HepG2 (cell line): ENCODE measurements at regions not wholly inside any gene's neighbourhood (a gene's known extent, or its start where the extent isn't known, plus 50 kb on each side); places are given as distances from the start of the nearest gene placed in this dataset.

Experiments
- CREB1 ChIP-seq, 2 experiments: fragments of 450-650 bp in 1 of 2; IDR thresholded peaks; 2 replicates each; pipeline ENCODE4 v1.6.1; 2016 to 2017; ENCODE audit warnings: control low read depth in 1 of 2, mild to moderate bottlenecking in 1 of 2, missing compliant biosample characterization in 1 of 2, missing genetic modification characterization in 1 of 2
- FOSL2 ChIP-seq: sonication (generic); formaldehyde crosslinking; IDR thresholded peaks from 2 replicates; pipeline ENCODE4 v1.4.0; 2020; ENCODE audit warnings: missing genetic modification reagents
- FOXA3 ChIP-seq: IDR thresholded peaks from 2 replicates; pipeline ENCODE4 v1.6.1; 2016; ENCODE audit warnings: missing genetic modification reagents, missing compliant biosample characterization
- PBX3 ChIP-seq: sonication (generic); formaldehyde crosslinking; IDR thresholded peaks from 2 replicates; pipeline ENCODE4 v1.8.1; 2023; ENCODE audit warnings: missing genetic modification reagents, inconsistent platforms, borderline replicate concordance
- ZFP36L1 ChIP-seq: sonication (generic); formaldehyde crosslinking; IDR thresholded peaks from 2 replicates; pipeline ENCODE4 v1.8.0; 2022; ENCODE audit warnings: mild to moderate bottlenecking, missing genetic modification reagents, moderate library complexity
- ZFX ChIP-seq: sonication (generic); formaldehyde crosslinking; IDR thresholded peaks from 2 replicates; pipeline ENCODE4 v1.4.0; 2020; ENCODE audit warnings: mild to moderate bottlenecking, low read depth, missing genetic modification reagents, moderate library complexity
- ZNF710 ChIP-seq: sonication (generic); formaldehyde crosslinking; IDR thresholded peaks from 2 replicates; pipeline ENCODE4 v1.5.0; 2020; ENCODE audit warnings: mild to moderate bottlenecking, missing genetic modification reagents, borderline replicate concordance
- ZNF790 ChIP-seq: sonication (generic); formaldehyde crosslinking; IDR thresholded peaks from 2 replicates; pipeline ENCODE4 v1.8.0; 2022; ENCODE audit warnings: missing genetic modification reagents, mild to moderate bottlenecking, borderline replicate concordance

- TF ChIP-seq ZNF790, result no peak
- no peak for TF ChIP-seq CREB1 (IDR thresholded peaks at IDR 0.05)
- no peak for TF ChIP-seq CREB1 (CRISPR knock-in tag; IDR thresholded peaks at IDR 0.05)
- TF ChIP-seq PBX3 (CRISPR knock-in tag), result no peak
- no peak for TF ChIP-seq FOXA3 (CRISPR knock-in tag)
- TF ChIP-seq ZFP36L1 (CRISPR knock-in tag), result no peak
- no peak for TF ChIP-seq ZFX (CRISPR knock-in tag)
- TF ChIP-seq ZNF710 (CRISPR knock-in tag), result no peak
- TF ChIP-seq FOSL2, result no peak
These were observed 948.2 kb downstream of the TSN start for GRCh38 chr2:122703676-122704075.
